Panc1 (cell line): ENCODE measurements at regions not wholly inside any gene's neighbourhood (a gene's known extent, or its start where the extent isn't known, plus 50 kb on each side); places are given as distances from the start of the nearest gene placed in this dataset.

ENCODE experiments used
- ATAC-seq: fragments of 200-7000 bp; cut with Tn5 transposase; 2 replicates; pipeline ENCODE4 v1.9.1; 2020; ENCODE audit warnings: mild to moderate bottlenecking, moderate library complexity
- BruUV-seq: library from RNA; stranded (reverse); fragments of 400-500 nt; replicated peaks from 2 replicates; lab custom pipeline; 2021; lab: Mats Ljungman, UMichigan
- CTCF ChIA-PET: fragments of 300-600 bp; sonication (Branson Sonifier 250); formaldehyde crosslinking; loops from one replicate; lab custom pipeline; 2022; ENCODE audit warnings: antibody characterized with exemption; lab: Charles Lee
- POLR2A ChIA-PET: fragments of 300-600 bp; sonication (Branson Sonifier 250); formaldehyde crosslinking; loops from one replicate; lab custom pipeline; 2022; ENCODE audit warnings: antibody characterized with exemption; lab: Charles Lee
- DNase-seq: peaks from one replicate; pipeline ENCODE4 v3.0.0-alpha.2; 2010; ENCODE audit warnings: low read depth, low spot score
- H3K27ac ChIP-seq: 2 replicates; pipeline ENCODE4 v1.5.1; 2011; ENCODE audit warnings: mild to moderate bottlenecking, low read length, inconsistent platforms
- H3K27me3 ChIP-seq: fragments of 200-500 bp; sonication (Bioruptor generic); 2 replicates; pipeline ENCODE4 v1.6.0; 2014; ENCODE audit warnings: low read length, inconsistent platforms; ENCODE audit not compliant: control insufficient read depth, insufficient read depth
- H3K36me3 ChIP-seq: fragments of 200-500 bp; sonication (Bioruptor generic); 2 replicates; pipeline ENCODE4 v1.5.1; 2014; ENCODE audit warnings: inconsistent platforms, mild to moderate bottlenecking, low read length, moderate library complexity; ENCODE audit not compliant: control insufficient read depth, insufficient read depth
- H3K4me1 ChIP-seq: 2 replicates; pipeline ENCODE4 v1.5.1; 2011; ENCODE audit warnings: inconsistent platforms, mild to moderate bottlenecking, low read length, moderate library complexity; ENCODE audit not compliant: control insufficient read depth, insufficient read depth
- H3K4me3 ChIP-seq, 2 experiments: 2 replicates each; pipeline ENCODE4 v1.5.1; 2011 to 2012; ENCODE audit warnings: low read depth in 2 of 2, low read length in 2 of 2, mild to moderate bottlenecking in 2 of 2, inconsistent platforms in 1 of 2, moderate library complexity in 1 of 2
- H3K9me3 ChIP-seq: fragments of 200-500 bp; sonication (Bioruptor generic); 2 replicates; pipeline ENCODE4 v1.5.1; 2014; ENCODE audit warnings: low read depth, mild to moderate bottlenecking, inconsistent platforms, low read length, moderate library complexity; ENCODE audit not compliant: control insufficient read depth, insufficient read depth
- POLR2AphosphoS5 ChIP-seq: IDR thresholded peaks from 2 replicates; pipeline ENCODE4 v1.6.1; 2012; ENCODE audit warnings: mild to moderate bottlenecking, low read depth, low read length, moderate library complexity
- SIN3A ChIP-seq: IDR thresholded peaks from 2 replicates; pipeline ENCODE4 v1.6.1; 2012; ENCODE audit warnings: low read depth, mild to moderate bottlenecking, low read length, moderate library complexity, borderline replicate concordance; ENCODE audit not compliant: insufficient read depth
- TCF7L2 ChIP-seq: IDR thresholded peaks from 2 replicates; pipeline ENCODE4 v1.6.1; 2011; ENCODE audit warnings: mild to moderate bottlenecking, low read depth, low read length, inconsistent platforms
- in situ Hi-C: cut with HindIII; loops from 2 replicates; pipeline ENCODE4 v1.10.0; 2016; ENCODE audit warnings: low sequenced_read_pairs, low pct_unique_long_range_greater_than_20kb
- intact Hi-C: fragments of 100-400 bp; cut with micrococcal nuclease; formaldehyde crosslinking; loops from one replicate; pipeline ENCODE4 v1.10.0; 2022; ENCODE audit not compliant: unreplicated experiment
- TF ChIP-seq, protein P1 (sequence below), 2 experiments: IDR thresholded peaks; 2 replicates each; pipeline ENCODE4 v1.6.1; 2011 to 2012; ENCODE audit warnings: low read depth in 2 of 2, control low read depth in 1 of 2, low read length in 1 of 2, mild to moderate bottlenecking in 1 of 2, moderate library complexity in 1 of 2; ENCODE audit not compliant: insufficient read depth in 1 of 2
- TF ChIP-seq, protein P2 (sequence below): fragments of 450-650 bp; IDR thresholded peaks from 2 replicates; pipeline ENCODE4 v1.5.1; 2017; ENCODE audit warnings: mild to moderate bottlenecking

DNA sequence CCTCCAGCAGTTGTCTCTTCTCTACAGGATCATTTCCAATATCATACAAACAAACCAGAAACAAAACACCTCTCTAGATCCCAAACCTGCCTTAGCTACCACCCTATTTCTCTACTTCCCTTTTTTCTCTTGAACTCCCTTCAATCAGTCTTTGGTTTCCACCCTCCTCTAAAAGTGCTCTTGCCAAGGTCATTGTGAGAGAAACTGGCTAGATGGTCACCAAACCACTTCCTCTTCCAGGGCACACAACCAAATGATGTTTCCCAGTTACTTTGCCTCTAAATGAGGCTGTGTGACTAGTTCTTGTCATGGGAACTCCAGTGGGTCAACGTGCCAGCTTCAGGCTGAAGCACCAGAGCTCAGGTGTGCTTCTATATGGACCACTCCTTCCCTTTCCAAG is 85.8 kb upstream of the ARMC2 start:
- ATAC-seq: no peak
- no peak for DNase-seq
- Histone ChIP-seq H3K4me1 (no peaks in the 10 kb centered on the region), H3K27me3 (peaks cover 12% of the 10 kb centered on the region), H3K9me3 (no peaks in the 10 kb centered on the region), H3K36me3 (no peaks in the 10 kb centered on the region), H3K27ac (no peak overlapping the region), H3K4me3 (no peak overlapping the region)
- BruUV-seq: no TSS peak
- intact Hi-C loops (no loop called here), in situ Hi-C loops (no loop called here)
- TF ChIP-seq POLR2AphosphoS5 (no peak), SIN3A (no peak), TCF7L2 (no peak)
- TF ChIP-seq, protein P1, sequence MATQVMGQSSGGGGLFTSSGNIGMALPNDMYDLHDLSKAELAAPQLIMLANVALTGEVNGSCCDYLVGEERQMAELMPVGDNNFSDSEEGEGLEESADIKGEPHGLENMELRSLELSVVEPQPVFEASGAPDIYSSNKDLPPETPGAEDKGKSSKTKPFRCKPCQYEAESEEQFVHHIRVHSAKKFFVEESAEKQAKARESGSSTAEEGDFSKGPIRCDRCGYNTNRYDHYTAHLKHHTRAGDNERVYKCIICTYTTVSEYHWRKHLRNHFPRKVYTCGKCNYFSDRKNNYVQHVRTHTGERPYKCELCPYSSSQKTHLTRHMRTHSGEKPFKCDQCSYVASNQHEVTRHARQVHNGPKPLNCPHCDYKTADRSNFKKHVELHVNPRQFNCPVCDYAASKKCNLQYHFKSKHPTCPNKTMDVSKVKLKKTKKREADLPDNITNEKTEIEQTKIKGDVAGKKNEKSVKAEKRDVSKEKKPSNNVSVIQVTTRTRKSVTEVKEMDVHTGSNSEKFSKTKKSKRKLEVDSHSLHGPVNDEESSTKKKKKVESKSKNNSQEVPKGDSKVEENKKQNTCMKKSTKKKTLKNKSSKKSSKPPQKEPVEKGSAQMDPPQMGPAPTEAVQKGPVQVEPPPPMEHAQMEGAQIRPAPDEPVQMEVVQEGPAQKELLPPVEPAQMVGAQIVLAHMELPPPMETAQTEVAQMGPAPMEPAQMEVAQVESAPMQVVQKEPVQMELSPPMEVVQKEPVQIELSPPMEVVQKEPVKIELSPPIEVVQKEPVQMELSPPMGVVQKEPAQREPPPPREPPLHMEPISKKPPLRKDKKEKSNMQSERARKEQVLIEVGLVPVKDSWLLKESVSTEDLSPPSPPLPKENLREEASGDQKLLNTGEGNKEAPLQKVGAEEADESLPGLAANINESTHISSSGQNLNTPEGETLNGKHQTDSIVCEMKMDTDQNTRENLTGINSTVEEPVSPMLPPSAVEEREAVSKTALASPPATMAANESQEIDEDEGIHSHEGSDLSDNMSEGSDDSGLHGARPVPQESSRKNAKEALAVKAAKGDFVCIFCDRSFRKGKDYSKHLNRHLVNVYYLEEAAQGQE (IDR thresholded peaks at IDR 0.05; ENCODE audit: insufficient read depth in 1 of 2, low read depth in 2 of 2, low read length in 1 of 2): no peak
- TF ChIP-seq, protein P2, sequence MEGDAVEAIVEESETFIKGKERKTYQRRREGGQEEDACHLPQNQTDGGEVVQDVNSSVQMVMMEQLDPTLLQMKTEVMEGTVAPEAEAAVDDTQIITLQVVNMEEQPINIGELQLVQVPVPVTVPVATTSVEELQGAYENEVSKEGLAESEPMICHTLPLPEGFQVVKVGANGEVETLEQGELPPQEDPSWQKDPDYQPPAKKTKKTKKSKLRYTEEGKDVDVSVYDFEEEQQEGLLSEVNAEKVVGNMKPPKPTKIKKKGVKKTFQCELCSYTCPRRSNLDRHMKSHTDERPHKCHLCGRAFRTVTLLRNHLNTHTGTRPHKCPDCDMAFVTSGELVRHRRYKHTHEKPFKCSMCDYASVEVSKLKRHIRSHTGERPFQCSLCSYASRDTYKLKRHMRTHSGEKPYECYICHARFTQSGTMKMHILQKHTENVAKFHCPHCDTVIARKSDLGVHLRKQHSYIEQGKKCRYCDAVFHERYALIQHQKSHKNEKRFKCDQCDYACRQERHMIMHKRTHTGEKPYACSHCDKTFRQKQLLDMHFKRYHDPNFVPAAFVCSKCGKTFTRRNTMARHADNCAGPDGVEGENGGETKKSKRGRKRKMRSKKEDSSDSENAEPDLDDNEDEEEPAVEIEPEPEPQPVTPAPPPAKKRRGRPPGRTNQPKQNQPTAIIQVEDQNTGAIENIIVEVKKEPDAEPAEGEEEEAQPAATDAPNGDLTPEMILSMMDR: no peak
- ChIA-PET CTCF (interaction anchor here (1.0 kb wide), 1 partner anchor 48 kb away, joined by 3 read pairs; no protein-coding TSS in a partner anchor), POLR2A (no interaction called here)

DNA sequence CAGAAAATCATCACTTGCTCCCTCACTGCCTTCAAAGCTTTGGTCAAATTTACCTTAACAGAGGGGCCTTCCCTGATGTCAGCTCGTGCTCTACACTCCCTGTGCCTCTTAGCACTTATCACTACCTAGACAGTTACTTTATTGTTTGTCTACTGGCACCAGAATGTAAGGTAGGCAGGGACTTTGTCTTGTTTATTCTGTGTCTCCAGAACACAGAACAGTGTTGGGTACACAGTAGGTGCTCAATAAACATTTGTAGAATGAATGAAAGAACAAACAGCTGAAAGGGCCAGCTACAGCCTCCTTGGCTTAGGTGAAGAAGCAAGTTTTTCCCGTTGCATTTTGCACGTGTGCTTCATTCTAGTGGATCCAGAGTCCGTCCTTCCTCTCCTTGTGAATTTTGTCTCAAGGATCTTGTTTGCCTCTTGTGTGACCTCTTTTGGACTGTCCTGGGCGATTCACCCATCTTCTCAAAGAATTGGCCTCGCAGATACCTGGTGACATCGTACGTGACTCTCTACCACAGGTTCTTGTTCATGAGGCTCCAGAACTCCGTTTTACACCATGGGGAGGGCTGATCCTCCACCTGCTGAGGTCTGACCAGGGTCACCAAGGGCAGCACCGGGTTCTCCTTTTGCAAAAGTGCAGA is 84.2 kb upstream of the ARMC2 start:
- ATAC-seq: no peak
- POLR2A ChIA-PET: no interaction called here
- H3K36me3 ChIP-seq: no peaks in the 10 kb centered on the region
- no peak overlapping the region for H3K4me3 ChIP-seq
- no peak for TF ChIP-seq POLR2AphosphoS5
- TF ChIP-seq TCF7L2: no peak
- TF ChIP-seq SIN3A: no peak
- TF ChIP-seq, protein P2: no peak
- TF ChIP-seq, protein P1 (IDR thresholded peaks at IDR 0.05; ENCODE audit: insufficient read depth in 1 of 2, low read depth in 2 of 2, low read length in 1 of 2): no peak
- H3K9me3 ChIP-seq: no peaks in the 10 kb centered on the region
- BruUV-seq: no TSS peak
- CTCF ChIA-PET: no interaction called here
- H3K4me1 ChIP-seq: no peaks in the 10 kb centered on the region
- no peak overlapping the region for H3K27ac ChIP-seq
- H3K27me3 ChIP-seq: peaks cover 12% of the 10 kb centered on the region
- intact Hi-C loops (no loop called here), in situ Hi-C loops (no loop called here)
- no peak for DNase-seq
